22Rv1 (cell line): ENCODE measurements at regions not wholly inside any gene's neighbourhood (a gene's known extent, or its start where the extent isn't known, plus 50 kb on each side); places are given as distances from the start of the nearest gene placed in this dataset.

ENCODE experiments used
- ZFX ChIP-seq: fragments of 450-650 bp; IDR thresholded peaks from 2 replicates; pipeline ENCODE4 v1.6.1; 2017; ENCODE audit warnings: antibody characterized with exemption, borderline replicate concordance
- TF ChIP-seq, protein P1 (sequence below): fragments of 450-650 bp; IDR thresholded peaks from 2 replicates; pipeline ENCODE4 v1.5.1; 2017; ENCODE audit warnings: mild to moderate bottlenecking

DNA sequence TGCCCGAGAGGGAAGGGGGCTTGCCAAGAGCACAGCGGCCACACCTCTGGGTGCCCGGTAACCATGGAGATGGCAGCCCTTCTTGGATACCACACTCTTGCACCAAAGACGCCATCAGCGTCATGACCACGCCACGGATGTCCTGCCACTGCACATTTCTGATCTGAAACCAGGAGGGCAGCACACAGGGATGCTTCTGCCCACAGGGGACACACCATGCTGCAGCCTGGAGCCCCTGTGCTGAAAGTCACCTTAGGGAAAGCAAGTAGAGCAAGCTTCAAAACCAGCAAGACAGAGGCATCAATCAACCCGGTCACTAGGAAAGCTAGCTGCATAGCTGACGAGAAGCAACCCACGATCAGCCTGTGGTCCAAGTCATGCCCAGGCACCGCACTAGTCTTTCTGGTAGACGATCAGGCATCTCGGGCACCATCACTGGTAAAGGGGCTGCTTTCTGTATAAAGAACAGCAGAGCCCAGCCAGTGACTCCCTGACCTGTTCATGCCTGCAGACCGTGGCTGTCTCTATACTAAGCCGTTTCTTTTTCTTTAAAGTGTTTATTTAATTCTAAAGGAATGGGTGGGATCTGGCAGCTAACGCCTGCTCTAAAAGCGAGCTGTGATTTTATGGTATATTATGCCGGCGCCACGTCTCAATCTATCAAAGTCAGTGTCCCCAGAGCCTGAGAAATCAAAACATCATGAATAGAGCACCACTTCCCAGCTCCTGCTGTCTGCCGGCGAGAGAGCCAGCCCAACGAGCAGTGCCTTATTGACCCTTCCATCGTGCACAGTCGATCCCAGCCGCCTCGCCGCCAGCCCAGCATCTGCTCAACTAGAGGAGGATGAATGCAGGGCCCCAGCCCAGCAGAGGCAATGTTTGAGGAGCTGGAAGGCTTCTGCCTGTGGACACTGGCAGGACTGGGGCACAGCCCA lies 244.7 kb downstream of the RBFOX3 start:
- TF ChIP-seq, protein P1, sequence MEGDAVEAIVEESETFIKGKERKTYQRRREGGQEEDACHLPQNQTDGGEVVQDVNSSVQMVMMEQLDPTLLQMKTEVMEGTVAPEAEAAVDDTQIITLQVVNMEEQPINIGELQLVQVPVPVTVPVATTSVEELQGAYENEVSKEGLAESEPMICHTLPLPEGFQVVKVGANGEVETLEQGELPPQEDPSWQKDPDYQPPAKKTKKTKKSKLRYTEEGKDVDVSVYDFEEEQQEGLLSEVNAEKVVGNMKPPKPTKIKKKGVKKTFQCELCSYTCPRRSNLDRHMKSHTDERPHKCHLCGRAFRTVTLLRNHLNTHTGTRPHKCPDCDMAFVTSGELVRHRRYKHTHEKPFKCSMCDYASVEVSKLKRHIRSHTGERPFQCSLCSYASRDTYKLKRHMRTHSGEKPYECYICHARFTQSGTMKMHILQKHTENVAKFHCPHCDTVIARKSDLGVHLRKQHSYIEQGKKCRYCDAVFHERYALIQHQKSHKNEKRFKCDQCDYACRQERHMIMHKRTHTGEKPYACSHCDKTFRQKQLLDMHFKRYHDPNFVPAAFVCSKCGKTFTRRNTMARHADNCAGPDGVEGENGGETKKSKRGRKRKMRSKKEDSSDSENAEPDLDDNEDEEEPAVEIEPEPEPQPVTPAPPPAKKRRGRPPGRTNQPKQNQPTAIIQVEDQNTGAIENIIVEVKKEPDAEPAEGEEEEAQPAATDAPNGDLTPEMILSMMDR: no peak
- TF ChIP-seq ZFX: no peak
